ENCODE measurements at regions not wholly inside any gene's neighbourhood (a gene's known extent, or its start where the extent isn't known, plus 50 kb on each side); places are given as distances from the start of the nearest gene placed in this dataset.

- no peak for DNase-seq
These were observed 201.4 kb downstream of the ZNF462 start for GRCh38 chr9:107064378-107064777.

GRCh38 chr9:107065549-107065948 lies 202.6 kb downstream of the ZNF462 start:
- DNase-seq: no peak

GRCh38 chr9:107067739-107068416 lies 204.9 kb downstream of the ZNF462 start:
- DNase-seq: no peak

- DNase-seq: no peak
These were observed 205.6 kb downstream of the ZNF462 start for GRCh38 chr9:107068581-107068980.

- no peak for DNase-seq
These were observed 207.6 kb downstream of the ZNF462 start for GRCh38 chr9:107070586-107070985.

- DNase-seq: no peak
These were observed 205.0 kb upstream of the RAD23B start for GRCh38 chr9:107078061-107078460.

GRCh38 chr9:107079589-107079988 lies 203.5 kb upstream of the RAD23B start:
- no peak for DNase-seq

GRCh38 chr9:107080130-107080529 lies 202.9 kb upstream of the RAD23B start:
- no peak for DNase-seq

GRCh38 chr9:107086460-107086859 lies 196.6 kb upstream of the RAD23B start:
- no peak for DNase-seq

- DNase-seq: no peak
These were observed 195.9 kb upstream of the RAD23B start for GRCh38 chr9:107087222-107087621.

GRCh38 chr9:107090218-107090617 lies 192.9 kb upstream of the RAD23B start:
- DNase-seq: no peak

- no peak for DNase-seq
These were observed 189.6 kb upstream of the RAD23B start for GRCh38 chr9:107093365-107094060.

GRCh38 chr9:107094370-107094769 lies 188.7 kb upstream of the RAD23B start:
- no peak for DNase-seq

- DNase-seq: no peak
These were observed 182.5 kb upstream of the RAD23B start for GRCh38 chr9:107100591-107100990.

GRCh38 chr9:107102011-107102410 lies 181.1 kb upstream of the RAD23B start:
- DNase-seq: no peak

- DNase-seq: no peak
These were observed 179.5 kb upstream of the RAD23B start for GRCh38 chr9:107103621-107104020.

- DNase-seq: no peak
These were observed 177.3 kb upstream of the RAD23B start for GRCh38 chr9:107105784-107106183.

- no peak for DNase-seq
These were observed 176.7 kb upstream of the RAD23B start for GRCh38 chr9:107106416-107106815.

- no peak for DNase-seq
These were observed 174.5 kb upstream of the RAD23B start for GRCh38 chr9:107108342-107109130.

- no peak for DNase-seq
These were observed 173.8 kb upstream of the RAD23B start for GRCh38 chr9:107109324-107109723.

GRCh38 chr9:107110153-107110552 lies 172.9 kb upstream of the RAD23B start:
- DNase-seq: no peak

- no peak for DNase-seq
These were observed 170.3 kb upstream of the RAD23B start for GRCh38 chr9:107112707-107113243.

GRCh38 chr9:107118863-107119624 lies 164.0 kb upstream of the RAD23B start:
- no peak for DNase-seq

Data from NCI-H345 (cell line).